ENCODE measurements at regions not wholly inside any gene's neighbourhood (a gene's known extent, or its start where the extent isn't known, plus 50 kb on each side); places are given as distances from the start of the nearest gene placed in this dataset.
"Not testable (repeated sequence)": the region's sequence is repeated elsewhere in the genome, so short reads cannot be mapped to it uniquely, and the experiment has no call there.

- no peak for DNase-seq (ENCODE audit: low read depth in 3 of 3)
These were observed 313.3 kb upstream of the CCL2 start for GRCh38 chr17:33941744-33942143.

GRCh38 chr17:33942414-33942813, 312.7 kb upstream of the CCL2 start:
- no peak for DNase-seq (ENCODE audit: low read depth in 3 of 3)

DNA sequence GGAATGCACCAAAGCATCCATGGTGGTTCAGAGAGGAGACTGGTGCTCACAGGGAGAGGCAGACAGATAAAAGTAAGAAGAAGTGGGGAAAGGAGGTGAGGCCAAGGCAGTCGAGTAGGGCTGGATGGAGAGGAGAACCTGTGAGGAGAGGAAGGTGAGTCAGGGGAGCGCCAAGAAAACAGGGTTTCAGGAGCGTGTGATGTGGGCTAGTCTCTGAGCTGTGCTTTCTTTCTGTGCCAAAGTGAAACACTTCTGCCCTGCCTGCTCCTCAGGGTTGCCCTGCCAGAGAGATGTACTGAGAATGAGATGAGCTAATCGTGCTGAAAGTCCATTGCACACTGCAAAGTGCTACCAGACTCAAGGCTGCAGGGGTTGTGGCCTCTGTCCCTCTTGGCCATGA, 310.7 kb upstream of the CCL2 start:
- no peak for DNase-seq (ENCODE audit: low read depth in 3 of 3)

DNA sequence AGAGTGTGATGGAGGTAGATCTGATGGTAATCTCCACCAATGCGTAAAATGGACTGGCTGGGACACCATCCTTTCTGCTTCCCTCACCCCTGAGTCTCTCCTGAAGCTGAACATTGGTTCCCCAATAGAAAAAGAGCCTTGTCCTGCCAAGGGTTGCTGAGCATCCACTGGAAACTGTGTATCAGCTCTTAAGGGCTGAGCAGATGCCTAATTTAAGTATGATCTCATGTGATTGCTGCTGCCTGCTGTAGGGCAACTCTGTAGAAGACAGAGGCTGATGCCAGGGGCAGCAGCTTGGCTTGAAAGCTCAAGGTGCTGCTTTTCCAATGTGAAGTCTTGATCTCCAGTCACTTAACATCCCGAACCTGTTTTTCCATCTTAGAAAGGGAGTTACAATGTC, 310.3 kb upstream of the CCL2 start:
- DNase-seq (ENCODE audit: low read depth in 3 of 3) = no peak

DNA sequence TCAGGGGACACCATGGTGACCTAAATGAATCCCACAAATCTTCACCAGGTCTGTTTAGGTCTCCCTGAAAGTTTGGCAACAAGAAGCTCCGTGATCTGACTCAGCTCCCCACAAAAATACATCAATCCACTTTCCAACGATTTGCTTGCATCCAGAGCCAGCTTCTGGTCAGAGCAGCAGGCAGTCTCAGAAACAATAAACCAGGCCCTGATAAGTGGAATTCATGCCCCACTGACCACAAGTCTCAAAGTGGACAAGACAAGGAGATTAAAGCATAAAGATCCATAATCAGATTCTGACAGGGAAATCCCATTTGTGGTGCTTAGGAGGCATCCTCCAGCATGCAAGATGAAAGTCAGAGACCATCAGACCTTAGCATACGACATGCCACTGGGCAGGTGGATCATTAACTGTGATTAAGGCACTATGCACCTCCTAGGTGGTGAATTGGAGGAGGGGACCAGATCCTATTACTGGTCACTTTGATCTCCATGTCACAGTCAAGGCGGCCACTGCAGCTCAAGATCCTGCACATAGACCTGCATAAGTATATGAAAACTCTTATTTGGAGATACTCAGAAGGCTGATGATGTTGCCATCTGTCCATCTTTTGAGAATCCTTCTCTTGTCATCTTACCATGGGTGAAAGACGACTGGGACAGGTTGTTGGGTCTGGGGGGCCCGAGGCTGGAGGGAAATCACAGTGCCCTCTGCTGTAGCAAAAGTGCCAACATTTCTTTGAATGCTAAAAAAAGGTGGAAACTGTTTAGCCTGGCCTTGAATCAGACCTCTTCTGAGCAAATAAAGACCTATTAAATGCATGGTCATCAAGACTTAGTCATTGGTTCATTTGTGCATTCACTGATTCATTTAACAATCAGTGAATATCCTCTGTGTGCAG, 309.2 kb upstream of the CCL2 start:
- no peak for DNase-seq (ENCODE audit: low read depth in 3 of 3)

DNA sequence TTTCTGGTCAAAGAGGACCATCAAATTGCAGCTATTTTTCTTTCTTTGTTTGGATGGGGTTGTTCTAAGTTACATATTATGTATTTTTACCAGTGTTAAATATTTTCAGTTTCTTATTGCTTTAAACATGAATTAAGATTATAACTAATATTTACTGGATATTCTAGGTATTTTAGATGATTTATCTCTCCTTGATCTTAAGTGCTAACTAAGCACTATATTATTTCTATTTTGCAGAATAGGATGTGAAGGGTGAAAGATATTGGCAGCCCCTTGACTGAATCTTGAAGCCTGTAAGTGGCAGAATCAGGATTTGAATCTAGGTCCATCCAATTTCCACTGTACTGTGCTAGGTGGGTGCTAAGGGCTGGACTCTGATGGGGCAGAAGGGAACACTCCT, 307.3 kb upstream of the CCL2 start:
- DNase-seq (ENCODE audit: low read depth in 3 of 3) = no peak

- DNase-seq (ENCODE audit: low read depth in 3 of 3) = no peak
These were observed 306.8 kb upstream of the CCL2 start for GRCh38 chr17:33948309-33948708.

- DNase-seq (ENCODE audit: low read depth in 3 of 3) = no peak
These were observed 306.0 kb upstream of the CCL2 start for GRCh38 chr17:33949100-33949499.

GRCh38 chr17:33950061-33950460, 305.0 kb upstream of the CCL2 start:
- no peak for DNase-seq (ENCODE audit: low read depth in 3 of 3)

DNA sequence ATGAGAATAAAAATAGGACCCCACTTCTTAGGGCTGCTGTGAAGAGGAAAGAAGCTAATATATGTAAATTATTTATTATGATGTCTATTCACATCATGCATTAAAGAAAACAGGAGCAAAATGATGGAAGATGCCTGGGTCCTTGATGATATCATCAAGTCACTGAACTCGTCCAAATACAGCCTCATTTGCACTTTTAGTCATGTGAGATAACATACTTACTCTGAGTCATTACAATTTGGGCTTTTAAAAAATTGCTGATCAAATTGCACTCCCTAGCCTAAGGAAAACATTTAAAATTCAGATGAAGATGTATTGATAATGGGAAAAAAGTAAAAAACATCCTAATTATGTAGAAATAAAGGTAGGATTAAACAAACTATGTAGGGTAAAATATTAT, 302.7 kb upstream of the CCL2 start:
- no peak for DNase-seq (ENCODE audit: low read depth in 3 of 3)

DNA sequence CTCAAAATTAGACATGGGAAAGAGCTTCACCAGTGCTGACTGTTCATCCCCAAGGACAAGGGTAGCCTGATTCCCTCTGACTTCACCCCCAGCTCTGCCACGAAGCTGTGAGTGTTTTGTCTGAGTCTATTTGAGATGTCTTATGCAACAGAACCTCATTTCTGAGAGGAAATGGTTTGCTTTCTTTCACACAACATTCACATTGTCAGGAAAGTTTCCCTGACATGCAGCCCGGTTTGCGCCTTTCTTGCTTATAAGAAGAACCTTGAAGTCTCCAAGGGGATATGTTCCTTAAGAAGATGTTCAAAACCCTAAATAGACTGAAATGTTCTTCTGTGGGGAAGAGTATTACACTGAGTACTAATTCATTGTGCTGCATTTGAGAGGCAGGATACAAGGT, 300.5 kb upstream of the CCL2 start:
- no peak for DNase-seq (ENCODE audit: low read depth in 3 of 3)

GRCh38 chr17:33955461-33955860, 299.6 kb upstream of the CCL2 start:
- no peak for DNase-seq (ENCODE audit: low read depth in 3 of 3)

DNA sequence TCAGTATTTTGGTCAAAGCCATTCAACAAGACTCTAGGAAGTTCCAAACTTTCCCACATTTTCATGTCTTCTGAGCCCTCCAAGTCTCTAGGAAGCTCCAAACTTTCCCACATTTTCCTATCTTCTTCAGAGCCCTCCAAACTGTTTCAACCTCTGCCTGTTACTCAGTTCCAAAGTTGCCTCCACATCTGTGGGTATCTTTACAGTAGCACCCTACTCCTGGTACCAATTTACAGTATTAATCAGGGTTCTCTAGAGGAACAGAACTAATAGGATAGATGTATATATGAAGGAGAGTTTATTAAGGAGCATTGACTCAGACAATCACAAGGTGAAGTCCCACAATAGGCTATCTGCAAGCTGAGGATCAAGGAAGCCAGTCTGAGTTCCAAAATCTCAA, 296.0 kb upstream of the CCL2 start:
- not testable (repeated sequence) for DNase-seq (ENCODE audit: low read depth in 3 of 3)

- no peak for DNase-seq (ENCODE audit: low read depth in 3 of 3)
These were observed 292.0 kb upstream of the CCL2 start for GRCh38 chr17:33962857-33963655.

- DNase-seq (ENCODE audit: low read depth in 3 of 3) = no peak
These were observed 290.6 kb upstream of the CCL2 start for GRCh38 chr17:33964344-33964979.

DNA sequence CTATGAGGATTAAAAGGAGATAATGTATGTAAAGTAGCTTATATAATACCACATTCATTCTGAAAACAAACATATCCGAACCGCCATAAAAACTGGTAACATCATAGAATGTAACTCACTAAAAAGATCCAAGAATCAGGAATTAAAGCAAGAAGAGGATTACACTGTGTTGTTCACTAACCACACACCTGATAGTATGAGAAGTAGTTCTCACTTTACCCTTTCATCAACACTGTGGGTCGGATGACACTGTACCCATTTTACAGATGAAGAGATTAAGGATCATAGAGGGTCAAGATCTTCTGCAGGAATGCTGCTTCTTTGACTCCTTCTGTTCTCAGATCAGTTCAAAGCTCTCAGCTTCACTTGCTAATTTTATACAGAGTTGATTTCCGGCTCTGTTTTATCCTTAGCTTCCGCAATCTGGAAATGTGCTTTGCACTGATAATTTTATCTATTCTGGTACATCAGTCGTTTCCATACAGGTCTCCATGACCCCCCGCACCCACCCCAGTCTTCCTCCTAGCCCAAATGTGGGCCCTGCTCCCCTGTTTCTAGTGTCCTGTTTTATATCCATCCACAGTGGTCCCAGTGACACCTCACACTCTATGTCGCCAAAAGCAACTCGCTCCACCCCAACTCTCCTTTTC, 288.6 kb upstream of the CCL2 start:
- DNase-seq (ENCODE audit: low read depth in 3 of 3) = no peak

DNA sequence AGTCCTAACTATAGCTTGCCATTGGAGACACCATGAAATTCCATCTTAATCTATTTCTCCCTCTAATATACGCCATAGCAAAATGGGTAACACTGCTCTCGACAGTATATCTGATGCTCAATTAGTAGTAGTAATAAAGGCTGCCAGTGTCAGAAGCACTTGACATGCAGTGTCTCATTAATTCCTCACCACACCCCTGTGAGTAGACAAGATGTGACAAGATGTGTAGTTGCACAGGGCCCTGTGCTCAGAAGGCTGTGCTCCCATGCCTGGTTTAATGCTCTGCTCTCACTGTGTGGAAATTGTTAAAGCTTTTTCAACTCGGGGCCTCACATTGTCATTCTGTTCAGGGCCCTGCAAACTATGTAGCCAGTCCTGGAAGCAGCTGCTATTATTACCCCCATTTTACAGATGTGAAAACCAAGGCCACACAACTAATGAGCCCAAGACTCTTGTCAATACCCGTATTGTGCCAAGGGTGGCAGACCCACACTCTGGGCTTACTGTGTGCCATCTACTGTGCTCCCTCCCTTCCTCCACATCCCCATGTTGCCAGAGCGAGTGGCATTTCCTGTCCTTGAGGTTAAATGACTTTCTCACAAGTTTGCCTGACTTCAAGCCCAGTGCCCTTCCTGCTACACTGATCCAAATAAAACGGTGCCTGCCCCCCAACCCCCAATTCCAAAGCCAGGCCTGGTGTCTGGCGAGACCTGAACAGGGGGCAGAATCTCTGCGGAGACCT, 287.3 kb upstream of the CCL2 start:
- no peak for DNase-seq (ENCODE audit: low read depth in 3 of 3)

GRCh38 chr17:33968350-33969044, 286.6 kb upstream of the CCL2 start:
- DNase-seq (ENCODE audit: low read depth in 3 of 3) = no peak

DNA sequence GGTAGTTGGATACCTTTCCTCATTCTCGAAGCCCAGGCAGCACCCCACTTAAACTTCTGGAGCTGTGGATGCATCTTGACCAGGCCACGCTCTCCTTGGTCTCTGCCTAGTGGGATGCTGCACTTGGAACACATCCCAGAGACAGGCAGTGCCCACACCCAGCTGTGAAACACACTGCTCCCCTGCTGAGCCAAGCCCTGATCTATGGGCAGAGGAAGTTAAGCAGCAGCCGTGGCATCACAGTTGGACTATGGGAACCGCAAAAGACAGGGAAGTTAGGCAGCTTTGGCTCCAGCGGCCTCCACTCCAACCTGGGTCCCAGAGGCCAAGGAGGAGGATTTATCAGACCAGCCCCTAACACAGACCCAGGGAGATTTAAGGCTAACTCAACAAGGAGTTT, 284.8 kb upstream of the CCL2 start:
- DNase-seq (ENCODE audit: low read depth in 3 of 3) = no peak

GRCh38 chr17:33972763-33973162, 282.3 kb upstream of the CCL2 start:
- DNase-seq (ENCODE audit: low read depth in 3 of 3) = no peak

GRCh38 chr17:33973491-33973890, 281.6 kb upstream of the CCL2 start:
- no peak for DNase-seq (ENCODE audit: low read depth in 3 of 3)
